Sigmoid colon (tissue), 6 donors: ENCODE measurements at regions not wholly inside any gene's neighbourhood (a gene's known extent, or its start where the extent isn't known, plus 50 kb on each side); places are given as distances from the start of the nearest gene placed in this dataset.

Experiments used
- DNase-seq: peaks from one replicate; pipeline ENCODE4 v3.0.0-alpha.2; 2019
- H3K27ac ChIP-seq, 4 donors: fragments of 200-600 bp; sonication (generic); one replicate each; pipeline ENCODE4 v1.5.1; 2016 to 2019; ENCODE audit warnings: mild to moderate bottlenecking in 1 of 4
- H3K27me3 ChIP-seq, 3 donors: fragments of 200-600 bp; sonication (generic); one replicate each; pipeline ENCODE4 v1.5.1; 2019; ENCODE audit warnings: mild to moderate bottlenecking in 1 of 3
- H3K36me3 ChIP-seq, 4 donors: fragments of 200-600 bp; sonication (generic); one replicate each; pipeline ENCODE4 v1.5.1; 2016 to 2019
- H3K4me1 ChIP-seq, 4 donors: fragments of 200-600 bp; sonication (generic); one replicate each; pipeline ENCODE4 v1.5.1; 2017 to 2019
- H3K4me3 ChIP-seq, 4 donors: fragments of 200-600 bp; sonication (generic); one replicate each; pipeline ENCODE4 v1.5.1; 2017 to 2019; ENCODE audit warnings: mild to moderate bottlenecking in 2 of 4, moderate library complexity in 1 of 4
- H3K9me3 ChIP-seq, 4 donors: fragments of 200-600 bp in 3 of 4; sonication (generic) in 3 of 4; one replicate each; pipeline versions ENCODE4 v1.5.1 to v1.6.1; 2013 to 2019
- EP300 ChIP-seq, 4 donors: sonication (generic); formaldehyde crosslinking; IDR thresholded peaks; one replicate each; pipeline ENCODE4 v1.6.1; 2017; ENCODE audit warnings: antibody characterized with exemption in 4 of 4
- POLR2A ChIP-seq, 2 donors: fragments of 450-650 bp; IDR thresholded peaks; one replicate each; pipeline ENCODE4 v1.6.1; 2016; ENCODE audit warnings: antibody characterized with exemption in 2 of 2, mild to moderate bottlenecking in 2 of 2, moderate library complexity in 2 of 2
- POLR2AphosphoS5 ChIP-seq, 4 donors: sonication (generic); formaldehyde crosslinking; IDR thresholded peaks; one replicate each; pipeline ENCODE4 v1.6.1; 2017; ENCODE audit warnings: antibody characterized with exemption in 4 of 4
- WGBS, 2 donors: extraction: QIAGEN DNeasy Blood & Tissue Kit; methylation state at CpG; one replicate each; pipeline ENCODE4 v1.1.7; 2013; 5-methylcytosine and 5-hydroxymethylcytosine counted together
- intact Hi-C: fragments of 100-400 bp; cut with DNase I; formaldehyde crosslinking; loops from one replicate; pipeline ENCODE4 v1.15.1; 2023
- TF ChIP-seq, protein P1 (sequence below), 4 experiments: fragments of 450-650 bp in 3 of 4; fragments of 200-600 bp in 1 of 4; IDR thresholded peaks; one replicate each; pipeline ENCODE4 v1.5.1; 2016 to 2019; ENCODE audit warnings: antibody characterized with exemption in 4 of 4, mild to moderate bottlenecking in 3 of 4, moderate library complexity in 2 of 4
- donor health status: healthy with polysubstance abuse.
- donor health status: healthy.

DNA sequence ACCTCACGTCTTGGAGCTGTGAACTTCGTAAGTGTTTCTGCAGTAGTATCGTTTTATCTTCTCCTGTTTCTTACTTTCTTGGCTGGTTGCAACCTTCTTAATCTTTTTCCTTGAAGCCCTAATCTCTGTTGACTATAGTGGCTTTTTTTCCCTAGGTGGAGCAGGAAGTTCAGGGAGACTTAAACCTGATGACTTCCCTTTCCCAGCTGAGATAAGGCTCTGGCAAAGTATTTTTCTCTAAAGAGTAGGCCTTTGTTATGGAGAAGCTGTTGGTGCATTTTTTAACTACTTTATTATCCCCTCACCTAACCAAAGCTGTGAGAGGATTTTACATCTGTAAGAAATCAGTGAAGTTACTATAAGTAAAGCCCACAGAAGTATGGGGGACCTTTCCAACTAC lies 723.1 kb upstream of the RIOK2 start:
- intact Hi-C loops, result no loop called here
- Histone ChIP-seq H3K27ac (no peak overlapping the region), H3K27me3 (no peaks in the 10 kb centered on the region), H3K4me1 (no peaks in the 10 kb centered on the region), H3K36me3 (no peaks in the 10 kb centered on the region), H3K4me3 (no peak overlapping the region), H3K9me3 (peaks cover 0 to 3% (median 2%) of the 10 kb centered on the region in 4 donors)
- DNase-seq, result no peak
- TF ChIP-seq POLR2AphosphoS5 (IDR thresholded peaks at IDR 0.05), result no peak
- TF ChIP-seq, protein P1, sequence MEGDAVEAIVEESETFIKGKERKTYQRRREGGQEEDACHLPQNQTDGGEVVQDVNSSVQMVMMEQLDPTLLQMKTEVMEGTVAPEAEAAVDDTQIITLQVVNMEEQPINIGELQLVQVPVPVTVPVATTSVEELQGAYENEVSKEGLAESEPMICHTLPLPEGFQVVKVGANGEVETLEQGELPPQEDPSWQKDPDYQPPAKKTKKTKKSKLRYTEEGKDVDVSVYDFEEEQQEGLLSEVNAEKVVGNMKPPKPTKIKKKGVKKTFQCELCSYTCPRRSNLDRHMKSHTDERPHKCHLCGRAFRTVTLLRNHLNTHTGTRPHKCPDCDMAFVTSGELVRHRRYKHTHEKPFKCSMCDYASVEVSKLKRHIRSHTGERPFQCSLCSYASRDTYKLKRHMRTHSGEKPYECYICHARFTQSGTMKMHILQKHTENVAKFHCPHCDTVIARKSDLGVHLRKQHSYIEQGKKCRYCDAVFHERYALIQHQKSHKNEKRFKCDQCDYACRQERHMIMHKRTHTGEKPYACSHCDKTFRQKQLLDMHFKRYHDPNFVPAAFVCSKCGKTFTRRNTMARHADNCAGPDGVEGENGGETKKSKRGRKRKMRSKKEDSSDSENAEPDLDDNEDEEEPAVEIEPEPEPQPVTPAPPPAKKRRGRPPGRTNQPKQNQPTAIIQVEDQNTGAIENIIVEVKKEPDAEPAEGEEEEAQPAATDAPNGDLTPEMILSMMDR (IDR thresholded peaks at IDR 0.05), result no peak
- no peak for TF ChIP-seq EP300 (IDR thresholded peaks at IDR 0.05)
- TF ChIP-seq POLR2A (IDR thresholded peaks at IDR 0.05), result no peak
- WGBS, 2 donors, result 17 to 65% methylated on average over 3 of the region's 3 CpGs

DNA sequence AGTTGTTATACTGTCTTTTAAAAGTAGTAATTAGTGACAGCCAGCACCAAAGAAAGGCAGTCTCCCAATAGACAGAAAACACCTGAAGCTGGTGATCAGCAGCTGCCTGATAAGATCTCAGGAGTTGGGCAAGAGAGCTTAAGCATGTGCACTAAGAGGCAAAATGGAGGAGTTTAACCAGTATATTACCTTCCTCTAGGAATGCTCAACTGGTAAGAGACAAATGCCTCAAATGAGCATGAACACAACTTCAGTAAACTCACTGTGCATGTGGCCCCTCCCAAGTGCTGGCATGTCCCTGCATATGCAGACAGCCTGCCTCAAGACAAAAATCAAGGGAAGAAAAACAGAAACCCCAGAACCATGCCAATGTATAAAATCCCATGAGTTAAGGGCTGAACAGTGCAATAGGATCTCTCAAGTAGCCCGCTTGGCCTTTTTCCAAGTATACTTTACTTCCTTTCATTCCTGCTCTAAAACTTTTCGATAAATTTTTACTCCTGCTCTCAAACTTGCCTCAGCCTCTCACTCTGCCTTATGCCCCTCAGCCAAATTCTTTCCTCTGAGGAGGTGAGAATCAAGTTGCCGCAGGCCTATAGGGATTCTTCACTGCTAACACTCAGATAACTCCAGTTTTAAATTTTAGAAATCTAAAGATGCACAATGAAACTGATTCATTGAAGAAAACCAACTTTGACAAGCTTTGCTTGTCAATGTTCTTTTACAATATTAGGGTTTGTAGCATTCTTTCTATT lies 724.8 kb upstream of the RIOK2 start:
- no peak overlapping the region for H3K4me3 ChIP-seq
- no peak for DNase-seq
- intact Hi-C loops, result no loop called here
- H3K9me3 ChIP-seq, result peaks cover 0 to 3% (median 2%) of the 10 kb centered on the region in 4 donors
- H3K4me1 ChIP-seq, result no peaks in the 10 kb centered on the region
- H3K27me3 ChIP-seq, result no peaks in the 10 kb centered on the region
- H3K36me3 ChIP-seq, result no peaks in the 10 kb centered on the region
- H3K27ac ChIP-seq, result no peak overlapping the region
- TF ChIP-seq POLR2A (IDR thresholded peaks at IDR 0.05) (no peak), POLR2AphosphoS5 (IDR thresholded peaks at IDR 0.05) (no peak), EP300 (IDR thresholded peaks at IDR 0.05) (no peak)
- TF ChIP-seq, protein P1 (IDR thresholded peaks at IDR 0.05), result no peak
- WGBS, 2 donors, result 93 to 94% methylated on average over 3 of the region's 3 CpGs

DNA sequence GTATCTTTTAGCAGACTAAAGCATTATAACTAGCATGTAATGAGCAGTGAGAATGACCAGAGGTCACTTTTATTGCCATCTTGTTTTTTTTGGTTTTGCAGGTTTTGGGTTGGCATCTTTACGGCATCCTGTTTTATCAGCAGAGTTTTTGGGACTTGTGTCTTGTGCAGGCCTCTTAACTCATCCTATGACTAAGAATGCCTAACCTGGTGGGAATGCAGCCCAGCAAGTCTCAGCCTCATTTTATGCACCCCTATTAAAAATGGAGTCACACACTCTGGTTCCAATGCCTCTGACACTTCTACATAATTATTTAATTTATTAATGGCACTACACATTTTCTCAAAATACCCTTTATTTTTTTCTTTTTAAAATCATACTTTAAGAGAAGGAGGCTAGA lies 726.5 kb upstream of the RIOK2 start:
- no peaks in the 10 kb centered on the region for H3K4me1 ChIP-seq
- intact Hi-C loops, result no loop called here
- H3K27ac ChIP-seq, result no peak overlapping the region
- DNase-seq, result no peak
- no peaks in the 10 kb centered on the region for H3K36me3 ChIP-seq
- WGBS, 2 donors, result 84 to 85% methylated on average over 1 of the region's 1 CpG
- TF ChIP-seq EP300 (IDR thresholded peaks at IDR 0.05) (no peak), POLR2AphosphoS5 (IDR thresholded peaks at IDR 0.05) (no peak), POLR2A (IDR thresholded peaks at IDR 0.05) (no peak)
- TF ChIP-seq, protein P1 (IDR thresholded peaks at IDR 0.05), result no peak
- no peaks in the 10 kb centered on the region for H3K27me3 ChIP-seq
- H3K4me3 ChIP-seq, result no peak overlapping the region
- H3K9me3 ChIP-seq, result no peaks in the 10 kb centered on the region

DNA sequence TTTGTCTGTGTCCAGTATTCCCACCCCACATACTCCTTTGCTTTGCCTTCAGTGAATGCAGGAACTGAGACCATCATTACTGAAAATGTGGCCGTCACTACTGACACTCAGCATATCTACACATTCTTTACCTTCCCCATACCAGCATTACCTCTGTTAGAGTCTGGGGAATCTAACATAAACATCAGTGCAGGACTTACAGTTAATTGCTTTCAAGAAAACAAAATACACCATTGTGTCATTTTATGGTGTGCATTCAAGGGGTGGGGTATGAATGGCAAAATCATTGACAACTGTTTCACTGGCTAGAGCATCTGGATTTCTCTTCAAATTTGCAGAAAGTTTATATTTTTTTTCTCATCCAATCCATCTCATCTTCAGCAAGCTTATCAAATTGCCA lies 731.4 kb upstream of the RIOK2 start:
- no peak for DNase-seq
- intact Hi-C loops, result no loop called here
- Histone ChIP-seq H3K4me3 (no peak overlapping the region), H3K36me3 (no peaks in the 10 kb centered on the region), H3K27ac (no peak overlapping the region), H3K27me3 (no peaks in the 10 kb centered on the region), H3K9me3 (no peaks in the 10 kb centered on the region), H3K4me1 (no peaks in the 10 kb centered on the region)
- TF ChIP-seq POLR2A (IDR thresholded peaks at IDR 0.05) (no peak), EP300 (IDR thresholded peaks at IDR 0.05) (no peak), POLR2AphosphoS5 (IDR thresholded peaks at IDR 0.05) (no peak)
- TF ChIP-seq, protein P1 (IDR thresholded peaks at IDR 0.05), result no peak
- WGBS, 2 donors, result 10 to 66% methylated on average over 1 of the region's 1 CpG

DNA sequence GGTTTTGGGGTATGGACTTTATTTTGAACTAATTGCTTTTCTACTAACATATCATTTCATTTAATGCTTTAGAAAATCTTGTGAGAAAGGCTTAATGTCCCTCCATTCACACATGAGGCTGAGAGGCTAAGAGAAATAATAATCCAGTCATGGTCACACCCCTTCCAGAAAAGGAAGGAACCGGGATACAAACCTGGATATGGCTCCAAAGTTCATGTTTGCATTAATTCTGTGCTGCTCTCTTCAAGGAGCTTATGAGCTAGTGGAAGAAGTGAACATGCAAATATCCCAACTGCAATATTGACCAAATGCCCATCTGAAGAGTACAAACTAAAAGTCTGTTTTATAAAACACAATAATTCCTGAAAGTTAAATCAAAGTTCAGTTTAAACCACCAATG lies 732.1 kb upstream of the RIOK2 start:
- 17 to 57% methylated on average over 1 of the region's 1 CpG for WGBS, 2 donors

More for the DNA sequence above, 732.1 kb upstream of the RIOK2 start:
- TF ChIP-seq, protein P1 (IDR thresholded peaks at IDR 0.05), result no peak
- no peak for TF ChIP-seq POLR2A (IDR thresholded peaks at IDR 0.05)
- no peak for TF ChIP-seq POLR2AphosphoS5 (IDR thresholded peaks at IDR 0.05)
- no peak for TF ChIP-seq EP300 (IDR thresholded peaks at IDR 0.05)
- H3K27me3 ChIP-seq, result no peaks in the 10 kb centered on the region
- DNase-seq, result no peak
- intact Hi-C loops, result no loop called here
- no peak overlapping the region for H3K4me3 ChIP-seq
- H3K36me3 ChIP-seq, result no peaks in the 10 kb centered on the region
- H3K9me3 ChIP-seq, result no peaks in the 10 kb centered on the region
- no peak overlapping the region for H3K27ac ChIP-seq
- no peaks in the 10 kb centered on the region for H3K4me1 ChIP-seq
